KMS-11 (cell line): ENCODE measurements at regions not wholly inside any gene's neighbourhood (a gene's known extent, or its start where the extent isn't known, plus 50 kb on each side); places are given as distances from the start of the nearest gene placed in this dataset.
"Not testable (repeated sequence)": the region's sequence is repeated elsewhere in the genome, so short reads cannot be mapped to it uniquely, and the experiment has no call there.

Experiments
- H2AFZ ChIP-seq: fragments of 200-600 bp; sonication (generic); 2 replicates; pipeline ENCODE4 v1.6.1; 2016; ENCODE audit warnings: antibody characterized with exemption, mixed run types, low read depth
- H3K27ac ChIP-seq: fragments of 200-600 bp; sonication (generic); 2 replicates; pipeline ENCODE4 v1.6.1; 2016; ENCODE audit warnings: mild to moderate bottlenecking, mixed run types
- H3K27me3 ChIP-seq: fragments of 200-600 bp; sonication (generic); 2 replicates; pipeline ENCODE4 v1.6.1; 2017; ENCODE audit warnings: mild to moderate bottlenecking, low read depth, mixed run types, moderate library complexity; ENCODE audit not compliant: insufficient read depth
- H3K36me3 ChIP-seq: fragments of 200-600 bp; sonication (generic); 2 replicates; pipeline ENCODE4 v1.6.1; 2017; ENCODE audit warnings: mild to moderate bottlenecking, mixed run types; ENCODE audit not compliant: insufficient read depth
- H3K4me1 ChIP-seq: fragments of 200-600 bp; sonication (generic); 2 replicates; pipeline ENCODE4 v1.6.1; 2016; ENCODE audit warnings: mild to moderate bottlenecking, low read depth, mixed run types; ENCODE audit not compliant: poor library complexity, severe bottlenecking
- H3K4me2 ChIP-seq: fragments of 200-600 bp; sonication (generic); 2 replicates; pipeline ENCODE4 v1.7.0; 2016; ENCODE audit warnings: mild to moderate bottlenecking, mixed run types
- H3K4me3 ChIP-seq: fragments of 200-600 bp; sonication (generic); IDR thresholded peaks from 2 replicates; pipeline ENCODE4 v1.6.1; 2017; ENCODE audit warnings: low read depth, low read length, mixed read lengths; ENCODE audit not compliant: insufficient read depth
- H3K79me2 ChIP-seq: fragments of 200-600 bp; sonication (generic); 2 replicates; pipeline ENCODE4 v1.6.1; 2016; ENCODE audit warnings: low read depth, mixed run types; ENCODE audit not compliant: insufficient read depth
- H3K9ac ChIP-seq: fragments of 200-600 bp; sonication (generic); 2 replicates; pipeline ENCODE4 v1.6.1; 2016; ENCODE audit warnings: mild to moderate bottlenecking, mixed run types
- H4K20me1 ChIP-seq: fragments of 200-600 bp; sonication (generic); 2 replicates; pipeline ENCODE4 v1.6.1; 2016; ENCODE audit warnings: mild to moderate bottlenecking, mixed run types; ENCODE audit not compliant: insufficient read depth
- TF ChIP-seq, protein P1 (sequence below): fragments of 200-600 bp; sonication (generic); conservative IDR thresholded peaks from 2 replicates; pipeline ENCODE4 v1.6.1; 2017; ENCODE audit warnings: low read depth, mild to moderate bottlenecking, antibody characterized with exemption, low read length, moderate library complexity, mixed read lengths

DNA sequence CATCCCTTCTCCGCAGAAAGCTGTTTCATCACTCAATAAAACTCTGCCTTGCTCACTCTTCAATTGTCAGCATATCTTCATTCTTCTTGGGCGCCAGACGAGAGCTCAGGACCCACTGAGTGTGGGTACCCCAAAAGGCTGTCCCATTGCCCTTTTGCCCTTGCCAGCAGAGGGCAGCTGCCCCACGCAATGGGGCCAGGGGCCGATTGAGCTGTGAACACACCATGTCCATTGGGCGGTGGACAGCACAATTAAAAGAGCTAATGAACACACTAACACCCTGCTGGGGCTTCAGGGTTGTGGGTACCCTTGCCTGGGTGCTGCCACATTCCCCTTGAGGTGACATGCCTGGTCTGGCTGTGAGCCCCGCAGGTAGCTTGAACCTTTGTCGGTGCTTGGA is 487.2 kb upstream of the NUDT12 start:
- H2AFZ ChIP-seq: no peak overlapping the region
- H3K27ac ChIP-seq: no peak overlapping the region
- TF ChIP-seq, protein P1, sequence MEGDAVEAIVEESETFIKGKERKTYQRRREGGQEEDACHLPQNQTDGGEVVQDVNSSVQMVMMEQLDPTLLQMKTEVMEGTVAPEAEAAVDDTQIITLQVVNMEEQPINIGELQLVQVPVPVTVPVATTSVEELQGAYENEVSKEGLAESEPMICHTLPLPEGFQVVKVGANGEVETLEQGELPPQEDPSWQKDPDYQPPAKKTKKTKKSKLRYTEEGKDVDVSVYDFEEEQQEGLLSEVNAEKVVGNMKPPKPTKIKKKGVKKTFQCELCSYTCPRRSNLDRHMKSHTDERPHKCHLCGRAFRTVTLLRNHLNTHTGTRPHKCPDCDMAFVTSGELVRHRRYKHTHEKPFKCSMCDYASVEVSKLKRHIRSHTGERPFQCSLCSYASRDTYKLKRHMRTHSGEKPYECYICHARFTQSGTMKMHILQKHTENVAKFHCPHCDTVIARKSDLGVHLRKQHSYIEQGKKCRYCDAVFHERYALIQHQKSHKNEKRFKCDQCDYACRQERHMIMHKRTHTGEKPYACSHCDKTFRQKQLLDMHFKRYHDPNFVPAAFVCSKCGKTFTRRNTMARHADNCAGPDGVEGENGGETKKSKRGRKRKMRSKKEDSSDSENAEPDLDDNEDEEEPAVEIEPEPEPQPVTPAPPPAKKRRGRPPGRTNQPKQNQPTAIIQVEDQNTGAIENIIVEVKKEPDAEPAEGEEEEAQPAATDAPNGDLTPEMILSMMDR: no peak
- H3K36me3 ChIP-seq: no peaks in the 10 kb centered on the region
- H4K20me1 ChIP-seq: no peaks in the 10 kb centered on the region
- H3K9ac ChIP-seq: no peak overlapping the region
- H3K4me1 ChIP-seq: no peaks in the 10 kb centered on the region
- H3K27me3 ChIP-seq: no peaks in the 10 kb centered on the region
- no peak overlapping the region for H3K4me3 ChIP-seq
- H3K79me2 ChIP-seq: no peaks in the 10 kb centered on the region
- H3K4me2 ChIP-seq: no peak overlapping the region

DNA sequence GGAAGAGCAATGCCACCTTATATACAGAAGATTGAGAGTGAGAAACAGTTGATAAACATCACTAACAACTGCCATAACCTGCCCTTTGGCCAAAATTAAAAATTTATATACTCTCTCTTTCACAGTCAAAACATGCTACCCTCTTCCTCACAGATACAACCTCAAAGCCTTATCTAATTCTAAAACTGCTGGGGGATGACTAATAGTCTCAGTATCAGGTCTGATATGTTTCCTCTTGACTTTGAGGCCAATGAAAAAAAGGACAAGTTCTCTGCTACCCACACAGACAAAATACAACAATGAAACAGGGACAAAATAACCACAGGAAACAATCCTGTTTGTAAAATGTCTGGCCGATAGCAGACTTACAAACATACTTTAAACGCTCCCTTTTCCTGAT is 485.6 kb upstream of the NUDT12 start:
- TF ChIP-seq, protein P1: no peak
- Histone ChIP-seq H4K20me1 (no peaks in the 10 kb centered on the region), H3K9ac (no peak overlapping the region)

DNA sequence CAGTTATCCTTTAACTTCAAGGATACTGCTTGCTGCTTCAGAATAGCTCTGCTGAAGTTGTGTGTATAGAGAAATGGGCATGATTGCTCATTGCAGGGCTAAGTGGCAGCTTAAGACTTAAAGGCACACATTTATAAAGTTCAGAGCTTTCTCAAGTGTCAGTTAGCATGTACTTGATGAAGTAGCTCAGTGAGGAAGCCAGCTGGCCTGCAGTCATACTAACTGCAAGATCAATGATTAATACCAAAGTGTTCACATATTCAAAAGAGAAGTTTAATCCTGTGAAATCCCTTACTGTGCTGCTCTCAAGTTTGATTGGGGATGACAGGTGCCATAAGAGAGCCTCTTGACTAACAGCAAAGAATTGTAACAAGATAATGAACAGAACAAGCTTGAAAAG is 483.4 kb upstream of the NUDT12 start:
- Histone ChIP-seq H3K27ac (no peak overlapping the region), H3K27me3 (no peaks in the 10 kb centered on the region), H3K36me3 (no peaks in the 10 kb centered on the region), H3K4me1 (no peaks in the 10 kb centered on the region), H3K4me2 (no peak overlapping the region), H3K79me2 (no peaks in the 10 kb centered on the region), H3K9ac (no peak overlapping the region), H2AFZ (no peak overlapping the region), H3K4me3 (no peak overlapping the region), H4K20me1 (no peaks in the 10 kb centered on the region)
- TF ChIP-seq, protein P1: no peak

More for the DNA sequence above, 485.6 kb upstream of the NUDT12 start:
- Histone ChIP-seq H3K4me3 (no peak overlapping the region), H3K36me3 (no peaks in the 10 kb centered on the region), H2AFZ (no peak overlapping the region), H3K4me1 (no peaks in the 10 kb centered on the region), H3K27me3 (no peaks in the 10 kb centered on the region), H3K27ac (no peak overlapping the region), H3K79me2 (no peaks in the 10 kb centered on the region), H3K4me2 (no peak overlapping the region)

GRCh38 chr5:104039871-104040270 is 477.3 kb upstream of the NUDT12 start:
- H3K4me1 ChIP-seq, H3K27ac ChIP-seq, H3K27me3 ChIP-seq, H3K4me2 ChIP-seq, H3K9ac ChIP-seq, H3K79me2 ChIP-seq, H4K20me1 ChIP-seq, H3K36me3 ChIP-seq, H3K4me3 ChIP-seq, H2AFZ ChIP-seq: not testable (repeated sequence)

DNA sequence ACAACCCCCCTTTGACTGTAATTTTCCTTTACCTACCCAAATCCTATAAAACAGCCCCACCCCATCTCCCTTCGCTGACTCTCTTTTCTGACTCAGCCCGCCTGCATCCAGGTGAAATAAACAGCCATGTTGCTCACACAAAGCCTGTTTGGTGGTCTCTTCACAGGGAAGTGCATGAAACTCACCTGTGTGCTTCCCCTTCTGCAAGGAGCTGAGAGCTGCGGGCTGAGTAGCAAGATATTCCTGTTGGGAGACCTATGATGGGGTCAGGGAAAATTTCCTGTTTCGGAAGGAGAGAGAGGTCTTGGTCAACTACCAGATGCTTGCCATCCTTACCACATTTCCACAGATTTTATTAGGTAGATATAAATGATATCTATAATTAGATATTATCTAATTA is 474.5 kb upstream of the NUDT12 start:
- not testable (repeated sequence) for H3K27ac ChIP-seq, H3K4me3 ChIP-seq, H3K4me1 ChIP-seq, H3K9ac ChIP-seq, H4K20me1 ChIP-seq, H3K4me2 ChIP-seq, H3K79me2 ChIP-seq, H3K27me3 ChIP-seq, H2AFZ ChIP-seq, H3K36me3 ChIP-seq

GRCh38 chr5:104033186-104033585 is 470.6 kb upstream of the NUDT12 start:
- H3K4me3 ChIP-seq, H4K20me1 ChIP-seq, H3K27me3 ChIP-seq, H3K36me3 ChIP-seq, H3K9ac ChIP-seq, H3K79me2 ChIP-seq, H3K27ac ChIP-seq, H2AFZ ChIP-seq, H3K4me2 ChIP-seq, H3K4me1 ChIP-seq: not testable (repeated sequence)
